ENCODE measurements at regions not wholly inside any gene's neighbourhood (a gene's known extent, or its start where the extent isn't known, plus 50 kb on each side); places are given as distances from the start of the nearest gene placed in this dataset.

GRCh38 chr14:89589400-89590118 lies 172.5 kb upstream of the FOXN3 start:
- CTCF ChIA-PET = no interaction called here
- intact Hi-C loops (cut with micrococcal nuclease; ENCODE audit: unreplicated experiment) = no loop called here
- Histone ChIP-seq H3F3A (ENCODE audit: insufficient read depth, low read depth) (no peaks in the 10 kb centered on the region), H3K4me2 (no peak overlapping the region), H2AFZ (no peak overlapping the region), H3K27me3 (ENCODE audit: insufficient read depth, low read depth) (peaks cover 50% of the 10 kb centered on the region), H3K36me3 (ENCODE audit: low read depth) (no peaks in the 10 kb centered on the region), H3K79me2 (ENCODE audit: low read depth) (no peaks in the 10 kb centered on the region), H3K27ac (no peak overlapping the region), H3K9me2 (ENCODE audit: insufficient read depth) (no peaks in the 10 kb centered on the region), H3K4me1 (replicated peaks; ENCODE audit: insufficient read depth) (no peaks in the 10 kb centered on the region), H3K4me3 (no peak overlapping the region), H3K9me3 (ENCODE audit: insufficient read depth, low read depth) (no peaks in the 10 kb centered on the region), H4K20me1 (ENCODE audit: insufficient read depth) (no peaks in the 10 kb centered on the region)
- DNase-seq = no peak
- no TSS peak for BruUV-seq (replicated peaks)
- no peak for TF ChIP-seq EZH2 (IDR thresholded peaks at IDR 0.05; ENCODE audit: low read depth)
- TF ChIP-seq, protein P1, sequence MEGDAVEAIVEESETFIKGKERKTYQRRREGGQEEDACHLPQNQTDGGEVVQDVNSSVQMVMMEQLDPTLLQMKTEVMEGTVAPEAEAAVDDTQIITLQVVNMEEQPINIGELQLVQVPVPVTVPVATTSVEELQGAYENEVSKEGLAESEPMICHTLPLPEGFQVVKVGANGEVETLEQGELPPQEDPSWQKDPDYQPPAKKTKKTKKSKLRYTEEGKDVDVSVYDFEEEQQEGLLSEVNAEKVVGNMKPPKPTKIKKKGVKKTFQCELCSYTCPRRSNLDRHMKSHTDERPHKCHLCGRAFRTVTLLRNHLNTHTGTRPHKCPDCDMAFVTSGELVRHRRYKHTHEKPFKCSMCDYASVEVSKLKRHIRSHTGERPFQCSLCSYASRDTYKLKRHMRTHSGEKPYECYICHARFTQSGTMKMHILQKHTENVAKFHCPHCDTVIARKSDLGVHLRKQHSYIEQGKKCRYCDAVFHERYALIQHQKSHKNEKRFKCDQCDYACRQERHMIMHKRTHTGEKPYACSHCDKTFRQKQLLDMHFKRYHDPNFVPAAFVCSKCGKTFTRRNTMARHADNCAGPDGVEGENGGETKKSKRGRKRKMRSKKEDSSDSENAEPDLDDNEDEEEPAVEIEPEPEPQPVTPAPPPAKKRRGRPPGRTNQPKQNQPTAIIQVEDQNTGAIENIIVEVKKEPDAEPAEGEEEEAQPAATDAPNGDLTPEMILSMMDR (conservative IDR thresholded peaks at IDR 0.05) = no peak
- POLR2A ChIA-PET (ENCODE audit: unreplicated experiment) = no interaction called here

GRCh38 chr14:89588840-89589296 lies 171.8 kb upstream of the FOXN3 start:
- TF ChIP-seq, protein P1 (conservative IDR thresholded peaks at IDR 0.05) = no peak
- H2AFZ ChIP-seq = no peak overlapping the region
- no peaks in the 10 kb centered on the region for H3K4me1 ChIP-seq (replicated peaks; ENCODE audit: insufficient read depth)
- CTCF ChIA-PET = no interaction called here
- peaks cover 50% of the 10 kb centered on the region for H3K27me3 ChIP-seq (ENCODE audit: insufficient read depth, low read depth)
- no peak overlapping the region for H3K4me2 ChIP-seq
- H4K20me1 ChIP-seq (ENCODE audit: insufficient read depth) = no peaks in the 10 kb centered on the region
- no peaks in the 10 kb centered on the region for H3K9me2 ChIP-seq (ENCODE audit: insufficient read depth)
- H3K79me2 ChIP-seq (ENCODE audit: low read depth) = no peaks in the 10 kb centered on the region
- H3F3A ChIP-seq (ENCODE audit: insufficient read depth, low read depth) = no peaks in the 10 kb centered on the region
- H3K4me3 ChIP-seq = no peak overlapping the region
- no peak for DNase-seq
- H3K9me3 ChIP-seq (ENCODE audit: insufficient read depth, low read depth) = no peaks in the 10 kb centered on the region
- no peak overlapping the region for H3K27ac ChIP-seq
- intact Hi-C loops (cut with micrococcal nuclease; ENCODE audit: unreplicated experiment) = no loop called here
- no peaks in the 10 kb centered on the region for H3K36me3 ChIP-seq (ENCODE audit: low read depth)
- POLR2A ChIA-PET (ENCODE audit: unreplicated experiment) = no interaction called here
- no TSS peak for BruUV-seq (replicated peaks)

DNA sequence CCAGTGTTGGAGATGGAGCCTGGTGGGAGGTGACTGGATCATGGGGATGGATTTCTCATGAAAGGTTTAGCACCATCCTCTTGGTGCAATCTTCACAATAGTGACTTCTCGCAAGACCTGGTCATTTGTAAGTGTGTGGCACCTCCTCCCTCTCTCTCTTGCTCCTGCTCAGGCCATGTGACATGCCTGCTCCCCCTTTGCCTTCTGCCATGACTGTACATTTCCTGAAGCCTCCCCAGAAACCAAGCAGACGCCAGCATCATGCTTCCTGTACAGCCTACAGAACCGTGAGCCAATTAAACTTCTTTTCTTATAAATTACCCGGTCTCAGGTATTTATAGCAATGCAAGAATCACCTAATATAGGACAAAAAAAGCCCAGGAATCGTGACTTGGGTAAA lies 171.0 kb upstream of the FOXN3 start:
- Histone ChIP-seq H3K9me2 (ENCODE audit: insufficient read depth) (no peaks in the 10 kb centered on the region), H3K9me3 (ENCODE audit: insufficient read depth, low read depth) (no peaks in the 10 kb centered on the region), H3K36me3 (ENCODE audit: low read depth) (no peaks in the 10 kb centered on the region), H3K4me2 (no peak overlapping the region), H3K4me1 (replicated peaks; ENCODE audit: insufficient read depth) (no peaks in the 10 kb centered on the region), H3K27me3 (ENCODE audit: insufficient read depth, low read depth) (peaks cover 57% of the 10 kb centered on the region), H4K20me1 (ENCODE audit: insufficient read depth) (no peaks in the 10 kb centered on the region), H3F3A (ENCODE audit: insufficient read depth, low read depth) (no peaks in the 10 kb centered on the region), H2AFZ (no peak overlapping the region), H3K27ac (no peak overlapping the region), H3K4me3 (no peak overlapping the region), H3K79me2 (ENCODE audit: low read depth) (no peaks in the 10 kb centered on the region)
- POLR2A ChIA-PET (ENCODE audit: unreplicated experiment) = no interaction called here
- DNase-seq = no peak
- BruUV-seq (replicated peaks) = no TSS peak
- CTCF ChIA-PET = no interaction called here
- intact Hi-C loops (cut with micrococcal nuclease; ENCODE audit: unreplicated experiment) = no loop called here
- TF ChIP-seq EZH2 (IDR thresholded peaks at IDR 0.05; ENCODE audit: low read depth) = no peak
- TF ChIP-seq, protein P1 (conservative IDR thresholded peaks at IDR 0.05) = no peak
